NB4 (cell line): ENCODE measurements at regions not wholly inside any gene's neighbourhood (a gene's known extent, or its start where the extent isn't known, plus 50 kb on each side); places are given as distances from the start of the nearest gene placed in this dataset.

Source experiments
- DNase-seq: peaks from one replicate; pipeline ENCODE4 v3.0.0; 2010; ENCODE audit warnings: low read depth
- H3K4me3 ChIP-seq: one replicate; pipeline ENCODE4 v1.5.1; 2011; ENCODE audit warnings: mild to moderate bottlenecking, low read depth, low read length, moderate library complexity
- CTCF ChIP-seq: IDR thresholded peaks from one replicate; pipeline ENCODE4 v1.5.1; 2012; ENCODE audit warnings: low read depth, low read length
- MYC ChIP-seq: IDR thresholded peaks from 2 replicates; pipeline ENCODE4 v1.6.1; 2011; ENCODE audit warnings: low read depth, low read length
- POLR2A ChIP-seq: IDR thresholded peaks from 2 replicates; pipeline ENCODE4 v1.6.1; 2011; ENCODE audit warnings: mild to moderate bottlenecking; ENCODE audit not compliant: insufficient read length; ENCODE audit errors: extremely low read depth
- TF ChIP-seq, protein P1 (sequence below): IDR thresholded peaks from 2 replicates; pipeline ENCODE4 v1.6.1; 2011; ENCODE audit warnings: low read depth, low read length

- TF ChIP-seq, protein P1, sequence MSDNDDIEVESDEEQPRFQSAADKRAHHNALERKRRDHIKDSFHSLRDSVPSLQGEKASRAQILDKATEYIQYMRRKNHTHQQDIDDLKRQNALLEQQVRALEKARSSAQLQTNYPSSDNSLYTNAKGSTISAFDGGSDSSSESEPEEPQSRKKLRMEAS, result no peak
- no peak for TF ChIP-seq POLR2A
- TF ChIP-seq CTCF, result no peak
- H3K4me3 ChIP-seq, result no peak overlapping the region
- DNase-seq, result no peak
Measured at GRCh38 chrX:66920296-66920695, 281.4 kb upstream of the EDA2R start.

- no peak for DNase-seq
- TF ChIP-seq MYC (no peak), CTCF (no peak), POLR2A (no peak)
- TF ChIP-seq, protein P1, result no peak
- no peak overlapping the region for H3K4me3 ChIP-seq
Measured at GRCh38 chrX:66919280-66919832, 280.5 kb upstream of the EDA2R start.

GRCh38 chrX:66918511-66918910 is 279.6 kb upstream of the EDA2R start:
- TF ChIP-seq CTCF (no peak), POLR2A (no peak), MYC (no peak)
- TF ChIP-seq, protein P1, result no peak
- DNase-seq, result no peak
- H3K4me3 ChIP-seq, result no peak overlapping the region

- DNase-seq, result no peak
- H3K4me3 ChIP-seq, result no peak overlapping the region
- TF ChIP-seq CTCF, result no peak
- TF ChIP-seq MYC, result no peak
- TF ChIP-seq POLR2A, result no peak
- TF ChIP-seq, protein P1, result no peak
Measured at GRCh38 chrX:66915893-66916292, 277.0 kb upstream of the EDA2R start.

DNA sequence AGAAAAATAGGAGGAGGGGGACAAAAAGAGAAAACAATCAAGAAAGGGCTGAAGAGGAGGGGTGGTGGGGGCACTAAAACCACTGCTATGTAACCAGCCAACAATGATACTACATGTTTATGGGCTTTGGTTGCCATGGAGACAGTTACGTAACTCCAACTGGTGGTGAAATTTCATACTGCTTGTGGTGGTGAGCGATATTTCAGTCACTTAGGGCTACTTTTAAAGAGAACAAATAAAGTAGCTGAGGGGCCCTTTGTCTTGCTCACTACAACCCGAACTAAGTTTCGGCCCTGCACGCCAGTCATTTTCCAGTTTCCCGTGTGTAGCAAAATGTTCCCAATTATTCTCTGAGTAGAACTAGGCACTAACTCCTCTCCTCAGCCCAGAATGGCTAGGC is 275.2 kb upstream of the EDA2R start:
- no peak overlapping the region for H3K4me3 ChIP-seq
- TF ChIP-seq MYC, result no peak; the same call in 1 of the 2 replicates
- TF ChIP-seq, protein P1, result 0 out of 2 replicates have a peak, but pooled peaks have one; percentile 19

GRCh38 chrX:66912417-66912816 is 273.5 kb upstream of the EDA2R start:
- no peak for DNase-seq
- TF ChIP-seq CTCF (no peak), POLR2A (no peak), MYC (no peak)
- TF ChIP-seq, protein P1, result no peak
- no peak overlapping the region for H3K4me3 ChIP-seq

More for the DNA sequence above, 275.2 kb upstream of the EDA2R start:
- peak; percentile 90 for DNase-seq
